Activated effector memory CD4-positive, alpha-beta T cell treated with anti-CD3 and anti-CD28 coated beads, Interleukin-2, amount 50 U/mL, for 16 hours (primary cell): ENCODE measurements at regions not wholly inside any gene's neighbourhood (a gene's known extent, or its start where the extent isn't known, plus 50 kb on each side); places are given as distances from the start of the nearest gene placed in this dataset.
"Not testable (repeated sequence)": the region's sequence is repeated elsewhere in the genome, so short reads cannot be mapped to it uniquely, and the experiment has no call there.

Source experiments
- DNase-seq: peaks from one replicate; pipeline ENCODE4 v3.0.0-alpha.2; 2020

GRCh38 chr7:82624337-82624736, 180.8 kb upstream of the CACNA2D1 start:
- no peak for DNase-seq

DNA sequence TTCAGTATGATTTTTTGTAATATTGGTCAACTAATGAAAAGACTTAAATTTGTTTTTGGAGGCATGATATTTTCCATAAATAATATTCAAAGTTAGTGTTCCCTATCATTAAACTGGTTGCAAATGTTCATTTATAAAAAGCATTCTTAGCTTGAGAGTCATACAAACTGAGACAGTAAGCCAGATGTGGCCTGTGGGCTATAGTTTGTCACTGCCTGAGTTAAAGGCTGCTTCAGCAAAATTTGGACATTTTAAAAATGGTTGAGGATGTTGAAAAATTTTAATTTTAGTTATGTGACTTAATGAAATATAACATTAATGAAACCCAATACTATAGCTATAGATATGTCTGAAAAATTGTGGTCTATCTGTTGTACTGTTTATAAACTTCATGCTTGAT, 180.2 kb upstream of the CACNA2D1 start:
- DNase-seq = no peak

DNA sequence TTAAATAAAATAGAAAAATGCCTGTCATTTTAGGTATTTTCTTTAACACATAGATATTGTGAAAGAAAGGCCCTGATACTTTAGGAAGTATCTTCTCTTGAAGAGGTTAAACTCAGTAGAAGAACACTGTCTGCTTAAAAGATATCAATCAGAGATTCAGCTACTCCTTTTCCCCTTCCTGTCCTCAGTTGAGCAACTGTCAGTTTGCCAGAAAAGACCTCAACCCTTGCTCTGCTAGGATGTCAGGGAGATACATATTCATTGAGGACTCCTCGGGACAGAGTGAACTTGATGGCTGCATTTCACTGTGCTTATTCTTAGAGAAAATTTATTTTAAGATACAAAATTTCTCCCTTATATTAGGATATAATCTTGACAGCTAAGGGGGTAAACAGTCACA, 173.6 kb upstream of the CACNA2D1 start:
- DNase-seq = no peak

DNA sequence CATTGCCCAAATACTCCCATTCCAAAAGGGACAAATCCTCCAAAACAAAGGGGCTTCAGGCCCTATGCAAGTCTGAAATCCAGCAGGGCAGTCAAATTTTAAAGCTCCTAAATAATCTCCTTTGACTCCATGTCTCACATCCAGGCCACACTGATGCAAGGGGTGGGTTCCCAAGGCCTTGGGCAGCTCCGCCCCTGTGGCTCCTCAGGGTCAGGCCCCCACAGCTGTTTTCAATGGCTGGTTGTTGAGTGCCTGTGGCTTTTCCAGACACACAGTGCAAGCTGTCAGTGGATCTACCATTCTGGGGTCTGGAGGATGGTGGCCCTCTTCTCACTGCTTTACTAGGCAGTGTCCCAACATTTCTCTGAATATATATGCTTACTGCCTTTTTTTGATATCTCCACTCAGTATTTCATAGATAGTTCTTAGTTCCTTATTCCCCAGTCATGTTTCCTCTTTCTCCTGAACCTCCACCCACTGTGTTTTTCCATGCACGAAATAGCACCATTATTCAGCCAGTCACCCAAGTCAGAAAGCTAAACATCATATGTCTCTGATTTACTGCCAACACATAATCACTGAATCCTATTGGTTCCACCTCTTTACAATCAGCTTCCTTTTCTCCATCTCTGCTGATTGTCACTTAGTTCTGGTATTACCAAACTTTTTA, 172.6 kb upstream of the CACNA2D1 start:
- no peak for DNase-seq

- no peak for DNase-seq
Observed at GRCh38 chr7:82615527-82615926, 171.9 kb upstream of the CACNA2D1 start.

DNA sequence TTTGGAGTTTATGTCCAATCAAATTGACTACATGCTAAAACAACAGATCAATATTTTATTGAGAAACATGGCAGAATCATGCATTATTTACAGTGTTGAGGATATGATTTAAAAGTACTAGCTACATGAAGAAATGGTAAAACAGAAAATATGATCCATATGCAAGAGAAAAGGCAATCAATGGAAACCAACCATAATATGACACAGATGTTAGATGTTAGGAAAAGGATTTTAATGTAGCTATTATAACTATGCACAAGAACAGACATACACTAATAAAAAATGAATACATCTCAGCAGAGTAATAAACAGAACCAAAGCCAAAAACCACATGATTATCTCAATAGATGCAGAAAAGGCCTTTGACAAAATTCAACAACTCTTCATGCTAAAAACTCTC, 166.2 kb upstream of the CACNA2D1 start:
- no peak for DNase-seq

GRCh38 chr7:82605247-82605864, 161.8 kb upstream of the CACNA2D1 start:
- no peak for DNase-seq

DNA sequence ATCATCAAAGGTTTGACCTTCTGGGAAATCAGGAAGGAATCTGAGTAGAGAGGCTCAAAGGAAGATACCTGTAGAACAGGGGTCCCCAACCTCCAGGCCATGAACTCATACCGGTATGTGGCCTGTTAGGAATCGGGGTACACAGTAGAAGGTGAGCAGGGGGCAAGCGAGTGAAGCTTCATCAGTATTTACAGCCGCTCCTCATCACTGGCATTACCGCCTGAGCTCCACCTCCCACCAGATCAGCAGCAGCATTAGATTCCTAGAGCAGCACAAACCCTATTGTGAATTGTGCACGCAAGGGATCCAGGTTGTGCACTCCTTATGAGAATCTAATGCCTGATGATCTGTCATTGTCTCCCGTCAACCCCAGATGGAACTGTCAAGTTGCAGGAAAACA, 158.5 kb upstream of the CACNA2D1 start:
- no peak for DNase-seq

- no peak for DNase-seq
Observed at GRCh38 chr7:82600531-82600930, 157.0 kb upstream of the CACNA2D1 start.

DNA sequence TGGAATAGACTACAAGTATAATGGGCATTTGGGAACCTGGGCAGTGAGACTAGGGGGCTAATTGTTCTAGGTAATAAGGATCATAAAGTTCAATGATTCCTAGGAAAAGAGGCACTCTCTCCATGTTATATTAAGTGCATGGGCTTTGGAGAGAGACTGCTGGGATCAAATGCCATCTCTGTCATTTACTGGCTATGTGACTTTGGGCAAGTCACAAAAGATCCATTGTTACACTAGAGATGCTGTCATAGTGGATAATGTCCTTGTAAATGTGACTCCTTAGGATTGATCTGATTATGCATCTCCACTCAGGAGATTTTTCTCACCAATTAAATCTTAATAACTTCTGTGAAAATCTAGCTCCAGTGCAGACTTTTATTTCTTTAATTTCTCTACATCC, 156.3 kb upstream of the CACNA2D1 start:
- no peak for DNase-seq

DNA sequence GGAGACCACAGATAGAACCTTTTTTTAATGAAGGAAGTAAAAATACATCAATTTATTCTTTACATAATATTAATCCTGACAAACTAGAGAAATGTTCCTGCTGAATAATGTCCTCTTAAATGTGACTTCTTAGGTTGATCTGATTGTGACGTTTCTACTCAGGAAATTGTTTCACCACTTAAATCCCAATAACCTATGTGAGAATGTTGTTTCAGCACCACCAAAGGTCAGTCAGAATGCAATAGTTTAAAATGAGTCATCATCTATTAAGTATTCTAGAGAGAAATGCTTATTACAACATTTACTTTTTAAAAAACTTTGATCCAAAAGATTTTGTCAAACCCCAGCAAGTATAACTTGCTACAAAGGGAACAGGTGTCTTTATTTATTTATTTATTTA, 155.4 kb upstream of the CACNA2D1 start:
- no peak for DNase-seq

- not testable (repeated sequence) for DNase-seq
Observed at GRCh38 chr7:82595795-82596194, 152.2 kb upstream of the CACNA2D1 start.

- no peak for DNase-seq
Observed at GRCh38 chr7:82595176-82595575, 151.6 kb upstream of the CACNA2D1 start.

DNA sequence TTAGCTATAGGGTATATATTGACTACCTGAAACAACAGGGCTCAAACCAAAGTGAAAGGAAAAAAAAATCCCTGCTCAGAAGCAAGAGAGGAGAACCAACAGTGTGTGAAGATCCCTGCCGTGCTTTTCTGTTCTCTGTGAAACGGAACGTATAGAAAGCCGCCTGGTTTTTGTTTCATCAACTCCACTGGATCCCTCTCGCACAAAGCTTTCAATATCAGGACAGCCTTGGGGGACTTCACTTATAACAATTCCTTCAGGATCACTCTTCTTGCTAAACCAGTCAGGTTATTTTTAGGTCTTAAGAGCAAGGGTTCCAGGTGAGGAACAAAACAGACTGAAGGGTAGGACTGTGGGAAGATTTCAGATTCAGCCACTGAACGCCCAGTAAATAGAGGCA, 151.1 kb upstream of the CACNA2D1 start:
- no peak for DNase-seq

DNA sequence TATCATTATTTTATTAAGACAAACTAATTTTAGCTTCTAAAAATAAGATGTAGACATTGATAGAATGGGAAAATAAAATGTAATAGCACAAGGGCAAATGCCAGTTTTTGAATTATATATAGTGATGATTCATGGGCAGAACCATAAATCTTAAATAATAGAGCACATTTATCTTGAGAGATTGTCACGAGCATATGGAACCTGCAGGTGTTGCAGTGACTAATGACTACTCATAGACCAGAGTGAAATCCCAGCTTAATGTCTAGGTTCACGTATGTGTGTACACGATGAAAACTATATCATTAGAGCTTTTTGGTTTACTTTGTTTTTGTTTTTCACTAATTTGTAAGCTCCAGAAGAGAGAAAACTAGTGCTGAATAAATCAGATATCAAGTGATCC, 150.2 kb upstream of the CACNA2D1 start:
- no peak for DNase-seq

DNA sequence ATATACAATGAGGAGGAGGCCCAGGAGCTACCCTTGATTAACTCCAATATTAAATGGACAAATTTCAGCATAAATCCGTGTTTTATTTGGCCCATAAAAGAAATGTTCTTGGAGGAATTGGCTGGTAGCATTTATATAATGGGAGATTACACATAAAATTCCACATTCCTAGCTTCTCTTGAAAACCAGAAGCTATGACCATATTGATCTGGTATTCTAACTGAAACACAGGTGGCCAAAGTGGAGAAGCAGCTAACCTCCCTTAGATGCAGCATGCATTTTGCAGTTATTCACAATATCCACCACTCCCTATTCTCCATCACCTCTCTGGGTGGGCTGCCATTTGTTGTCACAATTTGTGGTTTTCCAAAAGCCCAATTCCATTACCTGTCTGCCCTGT, 148.8 kb upstream of the CACNA2D1 start:
- no peak for DNase-seq

DNA sequence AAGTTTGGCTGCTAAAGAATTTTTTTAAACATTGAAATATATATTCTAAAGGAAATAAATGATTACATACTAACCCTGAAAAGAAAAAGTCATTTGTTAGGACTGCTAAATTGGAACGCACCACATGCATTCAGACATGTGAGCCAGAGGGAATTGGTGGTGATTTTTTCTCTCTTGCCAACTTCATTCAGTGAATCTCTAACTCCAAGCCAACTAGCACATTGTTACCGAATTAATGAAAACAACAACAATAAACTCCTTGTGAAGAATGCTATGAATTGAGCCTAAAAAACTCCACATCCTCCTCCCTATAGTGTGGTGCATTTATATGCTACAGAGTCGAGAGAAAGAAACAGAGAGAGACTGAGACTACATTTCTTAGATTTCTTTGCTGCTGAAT, 135.5 kb upstream of the CACNA2D1 start:
- DNase-seq = no peak

DNA sequence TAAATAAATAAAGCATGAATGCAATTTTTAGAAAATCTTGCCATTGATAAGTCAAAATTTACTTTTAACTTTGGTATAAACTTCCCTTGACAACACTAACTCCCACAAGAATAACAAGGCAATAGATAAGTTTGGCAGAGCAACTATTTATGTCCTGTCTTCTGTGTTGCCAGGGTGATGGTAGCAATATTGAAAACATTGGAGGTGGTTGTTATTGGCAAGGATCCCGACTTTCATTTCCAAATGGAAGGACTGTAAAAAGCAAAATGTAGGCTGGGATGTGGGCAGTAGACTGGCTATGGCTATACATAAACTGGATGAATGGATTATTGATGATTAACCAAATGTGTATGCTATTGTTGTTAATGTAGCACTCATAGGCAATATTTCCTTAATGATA, 134.9 kb upstream of the CACNA2D1 start:
- DNase-seq = no peak

GRCh38 chr7:82572195-82572880, 128.8 kb upstream of the CACNA2D1 start:
- DNase-seq = peak; percentile 77

DNA sequence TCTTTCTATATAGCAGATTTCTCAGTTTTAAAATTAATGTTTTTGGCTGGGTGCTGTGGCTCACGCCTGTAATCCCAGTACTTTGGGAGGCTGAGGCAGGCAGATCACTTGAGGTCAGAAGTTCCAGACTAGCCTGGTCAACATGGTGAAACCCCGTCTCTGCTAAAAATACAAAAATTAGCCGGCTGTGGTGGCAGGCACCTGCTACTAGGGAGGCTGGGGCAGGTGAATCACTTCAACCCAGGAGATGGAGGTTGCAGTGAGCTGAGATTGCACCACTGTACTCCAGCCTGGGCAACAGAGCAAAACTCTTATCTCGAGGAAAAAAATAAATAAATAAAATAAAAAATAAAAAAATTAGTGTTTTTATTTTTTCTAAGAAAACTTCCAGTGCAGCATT, 127.5 kb upstream of the CACNA2D1 start:
- not testable (repeated sequence) for DNase-seq

DNA sequence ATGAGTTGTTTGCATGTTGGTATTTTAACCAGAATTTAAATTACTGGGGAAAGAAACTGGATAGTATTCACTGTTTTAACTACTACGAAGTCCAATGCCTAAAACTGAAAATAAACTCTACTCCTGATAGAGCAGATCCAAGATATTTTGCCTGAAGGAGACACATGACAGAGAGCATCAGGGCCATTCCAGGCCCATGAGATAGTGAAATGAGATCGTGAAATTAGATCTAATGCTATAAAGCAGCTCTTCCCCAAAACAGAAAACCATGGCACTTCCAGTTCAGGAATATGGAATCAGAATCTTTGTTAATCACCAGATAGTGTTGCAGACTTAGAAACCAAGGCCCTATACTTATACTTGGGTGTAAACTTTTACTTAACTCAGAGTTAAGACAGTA, 124.3 kb upstream of the CACNA2D1 start:
- no peak for DNase-seq

DNA sequence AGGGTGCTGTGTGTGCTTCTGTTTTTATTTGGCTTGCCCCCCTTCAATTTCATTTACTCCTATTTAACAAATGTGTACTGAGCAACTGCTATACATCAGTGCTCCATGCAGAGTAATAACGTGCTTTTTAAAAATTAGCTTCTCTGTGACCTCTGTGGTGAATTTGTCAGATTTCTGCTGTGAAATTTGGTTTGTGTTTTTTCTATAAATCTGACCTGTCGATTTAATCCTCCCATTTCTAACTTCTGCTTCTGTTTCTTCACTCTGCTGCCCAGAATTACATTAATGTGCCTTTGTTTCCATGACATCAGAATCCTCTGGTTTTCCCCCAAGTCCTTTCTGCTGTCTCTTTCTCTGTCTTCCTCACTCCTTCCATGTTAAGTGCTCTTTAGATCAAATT, 123.8 kb upstream of the CACNA2D1 start:
- no peak for DNase-seq

DNA sequence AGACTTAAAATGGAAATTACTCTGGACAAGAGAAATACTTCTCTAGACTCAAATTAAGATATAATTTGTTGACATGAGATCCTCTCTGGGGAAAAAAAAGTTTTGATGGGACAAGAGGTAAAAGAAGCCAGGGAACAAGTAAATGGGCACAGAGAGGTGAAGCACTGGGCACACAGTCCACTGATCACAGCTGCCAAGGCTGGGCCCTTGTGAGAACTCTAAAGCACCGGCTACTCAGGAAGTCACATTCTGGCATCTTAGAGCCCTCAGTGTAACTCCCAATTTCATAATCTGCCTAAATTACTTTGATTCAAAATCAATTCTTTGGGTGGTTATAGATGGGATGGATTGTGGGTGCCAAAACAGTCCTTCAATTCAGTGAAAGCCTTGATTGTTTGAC, 123.2 kb upstream of the CACNA2D1 start:
- DNase-seq = no peak

GRCh38 chr7:82562716-82563404, 119.3 kb upstream of the CACNA2D1 start:
- DNase-seq = no peak
